Smooth muscle cell (in vitro differentiated cells): ENCODE measurements at regions not wholly inside any gene's neighbourhood (a gene's known extent, or its start where the extent isn't known, plus 50 kb on each side); places are given as distances from the start of the nearest gene placed in this dataset.
"Not testable (repeated sequence)": the region's sequence is repeated elsewhere in the genome, so short reads cannot be mapped to it uniquely, and the experiment has no call there.

ENCODE experiments used
- DNase-seq: peaks from one replicate; lab custom pipeline; 2025; ENCODE audit not compliant: unreplicated experiment; lab: John Stamatoyannopoulos, UW
- H2AFZ ChIP-seq: fragments of 200-600 bp; sonication (generic); 2 replicates; pipeline ENCODE4 v1.6.0; 2016; ENCODE audit warnings: antibody characterized with exemption, low read depth, mild to moderate bottlenecking
- H3F3A ChIP-seq: fragments of 200-600 bp; sonication (generic); 2 replicates; pipeline ENCODE4 v1.6.0; 2017; ENCODE audit warnings: antibody characterized with exemption, low read depth
- H3K27ac ChIP-seq: fragments of 200-600 bp; sonication (generic); 2 replicates; pipeline ENCODE4 v1.5.1; 2016; ENCODE audit warnings: low read depth, mild to moderate bottlenecking
- H3K27me3 ChIP-seq: fragments of 200-600 bp; sonication (generic); 2 replicates; pipeline ENCODE4 v1.6.1; 2016; ENCODE audit warnings: low read depth, mild to moderate bottlenecking
- H3K36me3 ChIP-seq: fragments of 200-600 bp; sonication (generic); 2 replicates; pipeline ENCODE4 v1.5.1; 2016; ENCODE audit warnings: low read depth
- H3K4me1 ChIP-seq: fragments of 200-600 bp; sonication (generic); 2 replicates; pipeline ENCODE4 v1.5.1; 2016; ENCODE audit warnings: low read depth
- H3K4me2 ChIP-seq: fragments of 200-600 bp; sonication (generic); 2 replicates; pipeline ENCODE4 v1.6.0; 2016; ENCODE audit warnings: mild to moderate bottlenecking
- H3K4me3 ChIP-seq: fragments of 200-600 bp; sonication (generic); 2 replicates; pipeline ENCODE4 v1.5.1; 2016; ENCODE audit warnings: mild to moderate bottlenecking
- H3K79me2 ChIP-seq: fragments of 200-600 bp; sonication (generic); 2 replicates; pipeline ENCODE4 v1.6.0; 2016; ENCODE audit warnings: low read depth, mild to moderate bottlenecking
- H3K9ac ChIP-seq: fragments of 200-600 bp; sonication (generic); 2 replicates; pipeline ENCODE4 v1.6.0; 2016; ENCODE audit warnings: low read depth
- H3K9me3 ChIP-seq: fragments of 200-600 bp; sonication (generic); replicated peaks from 2 replicates; pipeline ENCODE4 v1.5.1; 2016; ENCODE audit warnings: low read depth
- H4K20me1 ChIP-seq: fragments of 200-600 bp; sonication (generic); 2 replicates; pipeline ENCODE4 v1.6.0; 2016; ENCODE audit warnings: low read depth
- CTCF ChIP-seq: fragments of 200-600 bp; sonication (generic); IDR thresholded peaks from 2 replicates; pipeline ENCODE4 v1.5.1; 2017; ENCODE audit warnings: borderline replicate concordance, mild to moderate bottlenecking, antibody characterized with exemption; ENCODE audit not compliant: insufficient read depth, poor library complexity, severe bottlenecking
- WGBS: methylation state at CpG from one replicate; pipeline ENCODE4 v1.1.7; 2016; ENCODE audit warnings: low lambda C conversion rate; 5-methylcytosine and 5-hydroxymethylcytosine counted together

- no peak for TF ChIP-seq CTCF
- Histone ChIP-seq H3K9ac (no peak overlapping the region), H3F3A (no peaks in the 10 kb centered on the region), H2AFZ (no peak overlapping the region), H4K20me1 (no peaks in the 10 kb centered on the region), H3K9me3 (peaks cover 42% of the 10 kb centered on the region), H3K79me2 (no peaks in the 10 kb centered on the region), H3K4me3 (no peak overlapping the region), H3K36me3 (no peaks in the 10 kb centered on the region), H3K4me2 (no peak overlapping the region), H3K4me1 (no peaks in the 10 kb centered on the region), H3K27me3 (no peaks in the 10 kb centered on the region), H3K27ac (no peak overlapping the region)
- no peak for DNase-seq
- WGBS = 50% methylated on average over 2 of the region's 2 CpGs
Measured at GRCh38 chr11:54979375-54979774, 272.7 kb downstream of the OR4A5 start.

GRCh38 chr11:54985731-54986130 is 276.2 kb upstream of the TRIM48 start:
- no peaks in the 10 kb centered on the region for H3K36me3 ChIP-seq
- H2AFZ ChIP-seq = no peak overlapping the region
- WGBS = 91% methylated on average over 1 of the region's 1 CpG
- H3K9ac ChIP-seq = no peak overlapping the region
- no peaks in the 10 kb centered on the region for H3K4me1 ChIP-seq
- H3K79me2 ChIP-seq = no peaks in the 10 kb centered on the region
- H3K27ac ChIP-seq = no peak overlapping the region
- peaks cover 17% of the 10 kb centered on the region for H3K9me3 ChIP-seq
- TF ChIP-seq CTCF = no peak
- no peaks in the 10 kb centered on the region for H3F3A ChIP-seq
- H4K20me1 ChIP-seq = no peaks in the 10 kb centered on the region
- H3K27me3 ChIP-seq = no peaks in the 10 kb centered on the region
- no peak for DNase-seq
- H3K4me3 ChIP-seq = no peak overlapping the region
- H3K4me2 ChIP-seq = no peak overlapping the region

GRCh38 chr11:55028837-55029236 is 233.1 kb upstream of the TRIM48 start:
- not testable (repeated sequence) for DNase-seq, H3K27me3 ChIP-seq, H4K20me1 ChIP-seq, H3K27ac ChIP-seq, H2AFZ ChIP-seq, H3K4me3 ChIP-seq, H3F3A ChIP-seq, H3K36me3 ChIP-seq, H3K9ac ChIP-seq, H3K79me2 ChIP-seq, H3K4me1 ChIP-seq, H3K4me2 ChIP-seq
- 68% methylated on average over 2 of the region's 2 CpGs for WGBS
- H3K9me3 ChIP-seq = peaks cover 56% of the 10 kb centered on the region

GRCh38 chr11:55054723-55055122 is 207.2 kb upstream of the TRIM48 start:
- DNase-seq = no peak
- Histone ChIP-seq H3K36me3 (no peaks in the 10 kb centered on the region), H3K79me2 (no peaks in the 10 kb centered on the region), H4K20me1 (no peaks in the 10 kb centered on the region), H3K27ac (no peak overlapping the region), H2AFZ (no peak overlapping the region), H3K4me1 (no peaks in the 10 kb centered on the region), H3F3A (no peaks in the 10 kb centered on the region), H3K9ac (no peak overlapping the region), H3K4me2 (no peak overlapping the region), H3K27me3 (no peaks in the 10 kb centered on the region), H3K9me3 (peaks cover 35% of the 10 kb centered on the region), H3K4me3 (no peak overlapping the region)
- no peak for TF ChIP-seq CTCF

- H3K79me2 ChIP-seq, H3K4me2 ChIP-seq, H3F3A ChIP-seq, H3K36me3 ChIP-seq, DNase-seq, H3K9ac ChIP-seq, H3K27me3 ChIP-seq, H3K4me1 ChIP-seq, H2AFZ ChIP-seq, H4K20me1 ChIP-seq, H3K4me3 ChIP-seq, H3K27ac ChIP-seq: not testable (repeated sequence)
- 86% methylated on average over 9 of the region's 9 CpGs for WGBS
- H3K9me3 ChIP-seq = peaks cover 12% of the 10 kb centered on the region
Measured at GRCh38 chr11:55084588-55084987, 177.4 kb upstream of the TRIM48 start.
